GM12891 (cell line): ENCODE measurements at regions not wholly inside any gene's neighbourhood (a gene's known extent, or its start where the extent isn't known, plus 50 kb on each side); places are given as distances from the start of the nearest gene placed in this dataset.

Experiments
- POLR2A ChIP-seq: IDR thresholded peaks from 2 replicates; pipeline ENCODE4 v1.6.1; 2011; ENCODE audit warnings: low read depth, low read length, control low read depth
- POLR2AphosphoS5 ChIP-seq: IDR thresholded peaks from 2 replicates; pipeline ENCODE4 v1.6.1; 2011; ENCODE audit warnings: low read depth, low read length, control low read depth
- TAF1 ChIP-seq: IDR thresholded peaks from 2 replicates; pipeline ENCODE4 v1.6.1; 2011; ENCODE audit warnings: low read depth, low read length, control low read depth

- TF ChIP-seq POLR2AphosphoS5 = no peak
- TF ChIP-seq POLR2A = no peak
- no peak for TF ChIP-seq TAF1
Observed at GRCh38 chr14:28061006-28061405, 705.6 kb upstream of the FOXG1 start.
